H1 (cell line): ENCODE measurements at regions not wholly inside any gene's neighbourhood (a gene's known extent, or its start where the extent isn't known, plus 50 kb on each side); places are given as distances from the start of the nearest gene placed in this dataset.

ENCODE experiments used
- BRCA1 ChIP-seq: IDR thresholded peaks from 2 replicates; pipeline ENCODE4 v1.6.1; 2012; ENCODE audit warnings: low read depth, low read length, improper control_type of control experiment
- CBX8 ChIP-seq: fragments of 300-800, 300-1000 bp; sonication (generic); IDR thresholded peaks from 2 replicates; pipeline ENCODE4 v1.7.1; 2016; ENCODE audit warnings: low read depth, low read length, borderline replicate concordance
- MAFK ChIP-seq: IDR thresholded peaks from 2 replicates; pipeline ENCODE4 v1.6.1; 2012; ENCODE audit warnings: low read depth, mild to moderate bottlenecking, improper control_type of control experiment, low read length
- PHF8 ChIP-seq: fragments of 200-600 bp; sonication (generic); conservative IDR thresholded peaks from 2 replicates; pipeline ENCODE4 v1.7.1; 2012; ENCODE audit warnings: low read depth, mild to moderate bottlenecking, inconsistent platforms, low read length, moderate library complexity
- ZNF274 ChIP-seq: IDR thresholded peaks from 2 replicates; pipeline ENCODE4 v1.7.0; 2012; ENCODE audit warnings: low read length, borderline replicate concordance; ENCODE audit errors: extremely low read depth
- TF ChIP-seq, protein P1 (sequence below): IDR thresholded peaks from 2 replicates; pipeline ENCODE4 v1.6.1; 2011; ENCODE audit warnings: low read length, improper control_type of control experiment

DNA sequence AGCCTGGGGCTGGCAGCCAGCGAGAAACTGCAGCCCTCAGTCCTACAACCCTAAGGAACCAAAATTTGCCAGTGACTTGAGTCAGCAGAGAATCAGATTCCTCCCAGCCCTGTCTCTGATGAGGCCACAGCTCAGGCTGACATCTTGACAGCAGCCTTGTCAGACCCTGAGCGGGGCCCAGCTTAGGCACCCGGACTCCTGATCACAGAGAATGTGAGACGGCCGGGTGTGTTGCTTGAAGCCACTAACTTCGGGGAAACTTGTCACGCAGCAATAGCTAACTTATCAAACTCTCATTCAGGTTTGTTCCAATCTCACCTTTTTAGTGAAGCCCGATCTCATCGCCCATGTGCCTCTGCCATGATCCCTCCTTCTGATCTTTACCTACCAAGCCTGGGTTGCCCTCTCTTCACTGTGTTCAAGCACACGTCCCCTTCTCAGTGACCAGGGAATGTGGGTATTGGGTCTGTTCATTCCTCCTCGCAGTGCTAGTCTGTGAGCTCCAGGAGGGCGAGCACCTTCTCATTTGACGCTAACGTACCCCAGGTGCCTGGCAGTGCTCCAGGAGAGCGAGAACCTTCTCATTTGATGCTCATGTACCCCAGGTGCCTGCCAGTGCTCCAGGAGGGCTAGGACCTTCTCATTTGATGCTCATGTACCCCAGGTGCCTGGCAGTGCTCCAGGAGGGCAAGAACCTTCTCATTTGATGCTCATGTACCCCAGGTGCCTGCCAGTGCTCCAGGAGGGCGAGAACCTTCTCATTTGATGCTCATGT lies 280.7 kb downstream of the BRD1 start (continued):
- TF ChIP-seq ZNF274 (no peak), BRCA1 (no peak), MAFK (no peak), PHF8 (no peak), CBX8 (no peak)
- TF ChIP-seq, protein P1, sequence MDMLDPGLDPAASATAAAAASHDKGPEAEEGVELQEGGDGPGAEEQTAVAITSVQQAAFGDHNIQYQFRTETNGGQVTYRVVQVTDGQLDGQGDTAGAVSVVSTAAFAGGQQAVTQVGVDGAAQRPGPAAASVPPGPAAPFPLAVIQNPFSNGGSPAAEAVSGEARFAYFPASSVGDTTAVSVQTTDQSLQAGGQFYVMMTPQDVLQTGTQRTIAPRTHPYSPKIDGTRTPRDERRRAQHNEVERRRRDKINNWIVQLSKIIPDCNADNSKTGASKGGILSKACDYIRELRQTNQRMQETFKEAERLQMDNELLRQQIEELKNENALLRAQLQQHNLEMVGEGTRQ: no peak
- TF ChIP-seq, all 59 proteins: peak for 0
